ENCODE measurements at regions not wholly inside any gene's neighbourhood (a gene's known extent, or its start where the extent isn't known, plus 50 kb on each side); places are given as distances from the start of the nearest gene placed in this dataset.

- Histone ChIP-seq H3K4me3 (no peak overlapping the region), H3K4me1 (no peaks in the 10 kb centered on the region), H3K27me3 (no peaks in the 10 kb centered on the region), H3K27ac (no peak overlapping the region), H3K36me3 (no peaks in the 10 kb centered on the region), H3K9me3 (no peaks in the 10 kb centered on the region)
- intact Hi-C loops (cut with DNase I; ENCODE audit: low total_unique reads), result no loop called here
- no peak for TF ChIP-seq CTCF (IDR thresholded peaks at IDR 0.05)
- TF ChIP-seq POLR2A (IDR thresholded peaks at IDR 0.05), result no peak
- no peak for DNase-seq
Measured at GRCh38 chr6:69584536-69584912, 212.3 kb downstream of the LMBRD1 start.

DNA sequence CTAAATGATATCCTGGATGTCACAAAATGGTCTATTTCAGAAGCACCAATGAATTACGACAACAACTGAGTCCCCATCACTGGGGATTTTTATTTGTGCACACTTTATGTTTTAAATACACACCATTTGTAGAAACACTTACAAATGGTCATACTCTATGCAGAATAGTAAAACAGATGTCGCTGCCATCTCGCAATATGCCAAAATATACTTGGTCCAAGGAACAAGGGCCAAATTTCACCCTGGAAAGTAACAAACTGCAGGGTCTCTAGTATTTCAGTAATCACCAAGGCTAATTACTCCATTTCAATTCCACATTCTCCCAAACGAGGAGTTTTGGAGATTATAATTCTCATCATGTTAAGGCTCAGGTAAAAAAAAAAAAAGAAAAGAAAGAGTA, 215.2 kb downstream of the LMBRD1 start:
- H3K4me1 ChIP-seq, result no peaks in the 10 kb centered on the region
- no peaks in the 10 kb centered on the region for H3K9me3 ChIP-seq
- no peaks in the 10 kb centered on the region for H3K27me3 ChIP-seq
- no peak overlapping the region for H3K4me3 ChIP-seq
- intact Hi-C loops (cut with DNase I; ENCODE audit: low total_unique reads), result no loop called here
- no peak for TF ChIP-seq POLR2A (IDR thresholded peaks at IDR 0.05)
- no peak for TF ChIP-seq CTCF (IDR thresholded peaks at IDR 0.05)
- DNase-seq, result no peak
- H3K36me3 ChIP-seq, result no peaks in the 10 kb centered on the region
- H3K27ac ChIP-seq, result no peak overlapping the region

DNA sequence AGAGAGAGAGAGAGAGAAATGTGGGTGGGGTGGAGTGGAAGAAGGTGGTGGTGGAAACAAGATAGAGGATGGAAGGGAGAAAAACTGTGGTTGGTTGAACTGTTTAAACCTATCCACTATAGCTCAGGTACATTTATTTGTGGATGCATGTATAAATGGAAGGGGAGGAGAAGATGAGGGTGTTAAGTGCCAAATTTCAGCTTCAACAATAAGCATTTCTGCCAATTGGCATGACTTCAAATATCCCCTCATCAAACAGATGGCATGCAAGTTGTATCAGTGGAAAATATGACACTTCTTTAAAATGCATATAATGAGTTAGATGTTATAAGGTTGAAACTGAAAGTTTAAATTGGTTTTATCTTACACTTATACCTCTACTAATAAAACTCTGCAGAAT, 216.1 kb downstream of the LMBRD1 start:
- DNase-seq, result no peak
- Histone ChIP-seq H3K4me1 (no peaks in the 10 kb centered on the region), H3K4me3 (no peak overlapping the region), H3K27me3 (no peaks in the 10 kb centered on the region), H3K27ac (no peak overlapping the region), H3K36me3 (no peaks in the 10 kb centered on the region), H3K9me3 (no peaks in the 10 kb centered on the region)
- TF ChIP-seq POLR2A (IDR thresholded peaks at IDR 0.05) (no peak), CTCF (IDR thresholded peaks at IDR 0.05) (no peak)
- intact Hi-C loops (cut with DNase I; ENCODE audit: low total_unique reads), result no loop called here

DNA sequence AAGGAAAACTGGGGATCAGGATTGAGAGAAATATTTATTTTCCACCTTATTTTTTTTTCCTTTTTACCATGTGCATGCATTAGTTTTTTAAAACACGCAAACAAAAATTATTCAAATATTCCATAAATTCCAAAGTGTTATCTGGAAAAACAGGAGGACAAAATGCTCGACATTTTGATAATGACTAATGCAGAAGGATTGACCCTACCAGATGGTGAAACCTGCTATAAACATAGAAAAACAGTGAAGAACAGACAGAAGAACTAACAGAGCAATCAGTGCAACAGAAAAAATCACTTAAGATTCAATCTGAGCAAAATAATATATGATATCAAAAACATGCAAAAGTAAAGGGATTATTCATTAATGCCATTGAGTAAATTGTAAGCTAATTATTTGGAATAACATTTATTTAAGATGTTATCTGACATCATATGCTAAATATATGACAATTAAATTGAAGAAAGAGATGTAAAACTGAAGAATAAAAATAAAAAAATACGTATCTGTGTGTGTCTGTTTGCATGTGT, 218.4 kb downstream of the LMBRD1 start:
- no peaks in the 10 kb centered on the region for H3K9me3 ChIP-seq
- no peaks in the 10 kb centered on the region for H3K27me3 ChIP-seq
- no peaks in the 10 kb centered on the region for H3K4me1 ChIP-seq
- no peak for TF ChIP-seq POLR2A (IDR thresholded peaks at IDR 0.05)
- no peak for TF ChIP-seq CTCF (IDR thresholded peaks at IDR 0.05)
- H3K36me3 ChIP-seq, result no peaks in the 10 kb centered on the region
- H3K27ac ChIP-seq, result no peak overlapping the region
- intact Hi-C loops (cut with DNase I; ENCODE audit: low total_unique reads), result no loop called here
- no peak overlapping the region for H3K4me3 ChIP-seq
- DNase-seq, result no peak

DNA sequence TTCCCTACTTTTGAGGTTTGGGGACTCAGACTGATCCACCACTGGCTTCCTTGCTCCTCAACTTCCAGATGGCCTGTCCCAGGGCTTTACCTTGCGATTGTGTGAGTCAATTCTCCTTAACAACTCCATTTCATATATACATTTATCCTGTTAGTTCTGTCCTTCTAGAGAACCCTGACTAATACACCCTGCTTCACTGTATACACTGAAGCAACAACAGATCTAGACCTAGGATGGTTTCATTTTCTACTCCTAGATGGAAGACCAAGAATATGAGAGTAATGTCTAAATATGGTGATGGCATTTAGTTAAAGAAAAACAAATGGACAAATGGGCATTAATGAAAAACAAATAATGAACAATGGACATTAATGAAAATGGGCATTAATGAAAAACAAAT, 225.6 kb downstream of the LMBRD1 start:
- H3K27me3 ChIP-seq, result no peaks in the 10 kb centered on the region
- H3K27ac ChIP-seq, result no peak overlapping the region
- intact Hi-C loops (cut with DNase I; ENCODE audit: low total_unique reads), result no loop called here
- H3K9me3 ChIP-seq, result no peaks in the 10 kb centered on the region
- DNase-seq, result no peak
- no peaks in the 10 kb centered on the region for H3K36me3 ChIP-seq
- H3K4me3 ChIP-seq, result no peak overlapping the region
- no peaks in the 10 kb centered on the region for H3K4me1 ChIP-seq
- no peak for TF ChIP-seq CTCF (IDR thresholded peaks at IDR 0.05)
- no peak for TF ChIP-seq POLR2A (IDR thresholded peaks at IDR 0.05)
